Mesenchymal stem cell (in vitro differentiated cells and primary cell): ENCODE measurements at regions not wholly inside any gene's neighbourhood (a gene's known extent, or its start where the extent isn't known, plus 50 kb on each side); places are given as distances from the start of the nearest gene placed in this dataset.

Experiments
- DNase-seq: peaks from one replicate; pipeline ENCODE4 v3.0.0-alpha.2; 2013
- H2AFZ ChIP-seq: one replicate; pipeline ENCODE4 v1.6.1; 2013; ENCODE audit warnings: low read depth, mild to moderate bottlenecking, control low read depth, inconsistent platforms, low read length, moderate library complexity
- H2AK5ac ChIP-seq: 2 replicates; pipeline ENCODE4 v1.6.1; 2013; ENCODE audit warnings: low read length, moderate library complexity, mild to moderate bottlenecking, inconsistent platforms; ENCODE audit not compliant: severe bottlenecking
- H2BK120ac ChIP-seq: one replicate; pipeline ENCODE4 v1.6.1; 2013; ENCODE audit warnings: low read depth, mild to moderate bottlenecking, inconsistent platforms, low read length, moderate library complexity
- H2BK12ac ChIP-seq, 2 experiments: one replicate each; pipeline ENCODE4 v1.6.1; 2013; ENCODE audit warnings: inconsistent platforms in 2 of 2, low read length in 2 of 2, mild to moderate bottlenecking in 2 of 2, moderate library complexity in 2 of 2, control low read depth in 1 of 2
- H2BK15ac ChIP-seq: one replicate; pipeline ENCODE4 v1.6.1; 2013; ENCODE audit warnings: mild to moderate bottlenecking, low read depth, inconsistent platforms; ENCODE audit not compliant: poor library complexity, severe bottlenecking
- H2BK5ac ChIP-seq: 2 replicates; pipeline ENCODE4 v1.6.1; 2013; ENCODE audit warnings: low read depth, mild to moderate bottlenecking, low read length, control low read depth, inconsistent platforms; ENCODE audit not compliant: poor library complexity, severe bottlenecking
- H3K14ac ChIP-seq, 2 experiments: one replicate each; pipeline ENCODE4 v1.6.1; 2013; ENCODE audit warnings: inconsistent platforms in 2 of 2, low read length in 2 of 2, control low read depth in 1 of 2, mild to moderate bottlenecking in 1 of 2, moderate library complexity in 1 of 2
- H3K18ac ChIP-seq, 2 experiments: one replicate each; pipeline ENCODE4 v1.6.1; 2013; ENCODE audit warnings: inconsistent platforms in 2 of 2, low read length in 2 of 2, control low read depth in 1 of 2, low read depth in 1 of 2, mild to moderate bottlenecking in 1 of 2
- H3K23ac ChIP-seq, 2 experiments: one replicate each; pipeline ENCODE4 v1.6.1; 2013; ENCODE audit warnings: inconsistent platforms in 2 of 2, low read length in 2 of 2, mild to moderate bottlenecking in 2 of 2, moderate library complexity in 2 of 2, control low read depth in 1 of 2
- H3K27ac ChIP-seq: 2 replicates; pipeline ENCODE4 v1.5.1; 2013; ENCODE audit warnings: mild to moderate bottlenecking, moderate library complexity, low read length, control low read depth, inconsistent platforms; ENCODE audit not compliant: poor library complexity, severe bottlenecking
- H3K27me3 ChIP-seq, 2 experiments: 2 replicates each; pipeline versions ENCODE4 v1.6.1 to v1.7.0; 2013; ENCODE audit warnings: low read length in 2 of 2, mild to moderate bottlenecking in 2 of 2, moderate library complexity in 2 of 2, control low read depth in 1 of 2, inconsistent platforms in 1 of 2; ENCODE audit not compliant: control insufficient read depth in 1 of 2, insufficient read depth in 1 of 2
- H3K36me3 ChIP-seq, 2 experiments: 2 replicates each; pipeline versions ENCODE4 v1.6.1 to v1.7.0; 2013; ENCODE audit warnings: low read length in 2 of 2, control low read depth in 1 of 2, inconsistent platforms in 1 of 2, low read depth in 1 of 2, mild to moderate bottlenecking in 1 of 2; ENCODE audit not compliant: insufficient read depth in 2 of 2, control insufficient read depth in 1 of 2
- H3K4ac ChIP-seq, 2 experiments: one replicate each; pipeline ENCODE4 v1.6.1; 2013; ENCODE audit warnings: inconsistent platforms in 2 of 2, low read length in 2 of 2, mild to moderate bottlenecking in 2 of 2, moderate library complexity in 2 of 2, control low read depth in 1 of 2, low read depth in 1 of 2
- H3K4me1 ChIP-seq: 2 replicates; pipeline ENCODE4 v1.6.1; 2013; ENCODE audit warnings: low read depth, low read length, control low read depth; ENCODE audit not compliant: control insufficient read depth, insufficient read depth
- H3K4me2 ChIP-seq: 2 replicates; pipeline ENCODE4 v1.6.1; 2013; ENCODE audit warnings: low read length, mild to moderate bottlenecking, inconsistent platforms; ENCODE audit not compliant: poor library complexity, severe bottlenecking
- H3K4me3 ChIP-seq, 2 experiments: 2 replicates each; pipeline versions ENCODE4 v1.5.1 to v1.7.0; 2013; ENCODE audit warnings: low read length in 2 of 2, mild to moderate bottlenecking in 2 of 2, control low read depth in 1 of 2, low read depth in 1 of 2; ENCODE audit not compliant: insufficient read depth in 1 of 2
- H3K79me1 ChIP-seq: replicated peaks from 2 replicates; pipeline ENCODE4 v1.6.1; 2013; ENCODE audit warnings: mild to moderate bottlenecking, control low read depth, low read length, inconsistent platforms; ENCODE audit not compliant: poor library complexity, severe bottlenecking
- H3K9ac ChIP-seq: 2 replicates; pipeline ENCODE4 v1.7.0; 2013; ENCODE audit warnings: mild to moderate bottlenecking, low read length, moderate library complexity
- H3K9me3 ChIP-seq: 2 replicates; pipeline ENCODE4 v1.7.0; 2013; ENCODE audit warnings: mild to moderate bottlenecking, low read length; ENCODE audit not compliant: control insufficient read depth
- H4K8ac ChIP-seq: one replicate; pipeline ENCODE4 v1.6.1; 2013; ENCODE audit warnings: inconsistent platforms, mild to moderate bottlenecking, low read length, moderate library complexity
- H4K91ac ChIP-seq: one replicate; pipeline ENCODE4 v1.6.1; 2013; ENCODE audit warnings: mild to moderate bottlenecking, low read length, inconsistent platforms
- WGBS: methylation state at CpG from one replicate; pipeline ENCODE4 v1.1.7; 2013; ENCODE audit warnings: mixed read lengths; 5-methylcytosine and 5-hydroxymethylcytosine counted together

DNA sequence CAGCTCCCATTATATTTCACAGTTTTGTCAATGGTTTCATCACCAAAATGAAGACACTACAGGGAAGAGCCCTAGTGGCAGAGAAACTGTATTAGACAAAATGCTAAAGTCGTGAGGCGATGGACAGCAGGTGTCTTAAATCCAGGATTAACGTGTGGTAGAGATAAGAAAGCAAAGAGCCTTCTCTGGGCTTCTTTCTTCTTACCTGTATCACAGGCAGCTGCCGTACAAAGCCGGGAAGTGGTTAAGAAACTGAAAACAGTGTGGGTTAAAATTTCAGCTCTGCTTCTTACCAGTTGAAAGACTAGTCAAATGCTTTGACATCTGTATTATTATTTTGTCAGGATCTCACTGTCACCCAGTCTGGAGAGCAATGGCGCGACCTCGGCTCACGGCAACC is 98.2 kb upstream of the NUDT7 start:
- H3K4me3 ChIP-seq = no peak overlapping the region
- no peaks in the 10 kb centered on the region for H3K79me1 ChIP-seq
- H3K27ac ChIP-seq = no peak overlapping the region
- DNase-seq = no peak
- H3K36me3 ChIP-seq = no peaks in the 10 kb centered on the region
- no peak overlapping the region for H4K91ac ChIP-seq
- H2AK5ac ChIP-seq = no peak overlapping the region
- H3K9me3 ChIP-seq = no peaks in the 10 kb centered on the region
- H3K9ac ChIP-seq = no peak overlapping the region
- H2BK120ac ChIP-seq = no peak overlapping the region
- 85% methylated on average over 7 of the region's 9 CpGs for WGBS
- H3K18ac ChIP-seq = no peak overlapping the region
- no peak overlapping the region for H2BK12ac ChIP-seq
- no peak overlapping the region for H2AFZ ChIP-seq
- no peaks in the 10 kb centered on the region for H3K27me3 ChIP-seq
- no peak overlapping the region for H4K8ac ChIP-seq
- no peaks in the 10 kb centered on the region for H3K4me1 ChIP-seq
- no peak overlapping the region for H2BK15ac ChIP-seq
- no peak overlapping the region for H3K4me2 ChIP-seq
- no peak overlapping the region for H3K4ac ChIP-seq
- H3K23ac ChIP-seq = no peak overlapping the region
- H3K14ac ChIP-seq = no peak overlapping the region
- H2BK5ac ChIP-seq = no peak overlapping the region

DNA sequence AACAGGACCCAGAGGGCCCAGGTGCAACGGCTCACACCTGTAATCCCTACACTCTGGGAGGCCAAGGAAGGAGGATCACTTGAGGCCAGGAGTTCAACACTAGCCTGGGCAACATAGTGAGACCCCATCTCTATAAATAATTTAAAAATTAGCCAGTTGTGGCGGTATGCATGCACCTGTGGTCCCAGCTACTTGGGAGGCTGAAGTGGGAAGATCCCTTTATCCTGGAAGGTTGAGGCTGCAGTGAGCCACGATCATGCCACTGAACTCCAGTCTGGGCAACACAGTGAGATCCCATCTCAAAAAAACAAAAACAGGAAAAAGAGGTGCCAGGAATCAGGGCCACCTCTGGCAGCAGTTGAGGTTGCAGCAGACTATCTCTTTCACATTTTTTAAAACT is 85.7 kb upstream of the NUDT7 start:
- H3K4me1 ChIP-seq = no peaks in the 10 kb centered on the region
- no peak overlapping the region for H2AFZ ChIP-seq
- DNase-seq = no peak
- H3K79me1 ChIP-seq = no peaks in the 10 kb centered on the region
- H2BK120ac ChIP-seq = no peak overlapping the region
- no peak overlapping the region for H3K23ac ChIP-seq
- no peak overlapping the region for H3K4me3 ChIP-seq
- H3K4ac ChIP-seq = no peak overlapping the region
- H3K36me3 ChIP-seq = no peaks in the 10 kb centered on the region
- no peak overlapping the region for H2BK5ac ChIP-seq
- H2BK12ac ChIP-seq = no peak overlapping the region
- H4K91ac ChIP-seq = no peak overlapping the region
- H3K18ac ChIP-seq = no peak overlapping the region
- no peak overlapping the region for H3K9ac ChIP-seq
- no peak overlapping the region for H3K4me2 ChIP-seq
- peaks cover 0 to 10% of the 10 kb centered on the region in 2 experiments for H3K27me3 ChIP-seq
- 62% methylated on average over 3 of the region's 3 CpGs for WGBS
- H2BK15ac ChIP-seq = no peak overlapping the region
- H2AK5ac ChIP-seq = no peak overlapping the region
- no peak overlapping the region for H4K8ac ChIP-seq
- H3K27ac ChIP-seq = no peak overlapping the region
- H3K9me3 ChIP-seq = no peaks in the 10 kb centered on the region
- H3K14ac ChIP-seq = no peak overlapping the region

DNA sequence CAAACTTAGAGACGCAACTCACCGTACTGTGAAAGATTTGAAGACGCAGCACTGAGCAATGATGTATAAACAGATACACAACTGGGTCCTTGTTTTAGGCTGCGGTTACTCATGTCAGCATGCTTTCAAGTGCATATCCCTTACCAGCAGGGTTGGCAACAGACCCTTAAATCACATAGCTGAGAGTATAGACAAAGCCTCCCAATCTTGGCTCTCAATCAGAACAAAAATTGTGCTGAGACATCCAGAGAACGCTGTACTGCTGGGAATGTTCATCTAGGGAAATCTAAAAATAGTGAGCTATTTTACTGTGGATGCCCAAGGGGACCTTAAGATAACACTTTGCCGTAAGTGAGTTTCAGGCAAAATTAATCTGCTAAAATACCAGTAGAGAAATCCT is 84.4 kb upstream of the NUDT7 start:
- no peaks in the 10 kb centered on the region for H3K4me1 ChIP-seq
- H3K79me1 ChIP-seq = no peaks in the 10 kb centered on the region
- no peak overlapping the region for H4K8ac ChIP-seq
- WGBS = 86% methylated on average over 6 of the region's 6 CpGs
- no peak overlapping the region for H3K9ac ChIP-seq
- no peak overlapping the region for H3K18ac ChIP-seq
- no peak overlapping the region for H2BK15ac ChIP-seq
- H3K27ac ChIP-seq = no peak overlapping the region
- no peak overlapping the region for H3K14ac ChIP-seq
- H3K23ac ChIP-seq = no peak overlapping the region
- H3K27me3 ChIP-seq = peaks cover 0 to 10% of the 10 kb centered on the region in 2 experiments
- no peak overlapping the region for H2BK12ac ChIP-seq
- no peak overlapping the region for H4K91ac ChIP-seq
- H2AK5ac ChIP-seq = no peak overlapping the region
- H2BK120ac ChIP-seq = no peak overlapping the region
- H3K36me3 ChIP-seq = no peaks in the 10 kb centered on the region
- no peak overlapping the region for H3K4me3 ChIP-seq
- H3K4me2 ChIP-seq = no peak overlapping the region
- no peak overlapping the region for H2BK5ac ChIP-seq
- no peaks in the 10 kb centered on the region for H3K9me3 ChIP-seq
- H3K4ac ChIP-seq = no peak overlapping the region
- DNase-seq = no peak
- H2AFZ ChIP-seq = no peak overlapping the region

DNA sequence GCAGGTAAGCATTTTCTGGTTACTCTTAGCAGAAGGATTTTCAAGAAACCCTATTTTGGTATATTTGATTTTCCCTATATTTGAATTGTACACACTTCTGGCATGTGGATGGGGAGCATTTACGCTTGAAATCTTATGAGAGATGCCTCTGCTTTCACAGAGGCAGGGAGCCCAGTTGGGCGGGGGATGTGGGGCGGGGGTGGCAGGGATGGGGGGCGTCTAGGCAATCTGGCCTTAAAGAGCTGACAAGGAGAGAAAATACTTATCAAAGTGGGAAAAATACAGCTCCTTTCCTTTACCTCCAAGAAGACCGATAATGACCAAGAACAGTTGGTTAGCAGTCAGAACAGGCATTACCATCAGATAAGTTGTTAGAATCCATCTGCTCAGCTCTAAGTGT is 79.1 kb upstream of the NUDT7 start:
- H3K9ac ChIP-seq = no peak overlapping the region
- H3K18ac ChIP-seq = no peak overlapping the region
- H2AK5ac ChIP-seq = no peak overlapping the region
- H3K27ac ChIP-seq = no peak overlapping the region
- H2BK120ac ChIP-seq = no peak overlapping the region
- no peak overlapping the region for H4K91ac ChIP-seq
- no peaks in the 10 kb centered on the region for H3K9me3 ChIP-seq
- no peaks in the 10 kb centered on the region for H3K79me1 ChIP-seq
- no peak overlapping the region for H2BK5ac ChIP-seq
- no peaks in the 10 kb centered on the region for H3K27me3 ChIP-seq
- H2AFZ ChIP-seq = no peak overlapping the region
- 93% methylated on average over 2 of the region's 5 CpGs for WGBS
- H3K4me3 ChIP-seq = no peak overlapping the region
- no peak overlapping the region for H3K4me2 ChIP-seq
- H3K4me1 ChIP-seq = no peaks in the 10 kb centered on the region
- no peak overlapping the region for H3K14ac ChIP-seq
- no peak overlapping the region for H2BK15ac ChIP-seq
- no peak overlapping the region for H3K23ac ChIP-seq
- H4K8ac ChIP-seq = no peak overlapping the region
- H3K4ac ChIP-seq = no peak overlapping the region
- no peak overlapping the region for H2BK12ac ChIP-seq
- no peaks in the 10 kb centered on the region for H3K36me3 ChIP-seq
- no peak for DNase-seq
